Nephron (organoid): ENCODE measurements at regions not wholly inside any gene's neighbourhood (a gene's known extent, or its start where the extent isn't known, plus 50 kb on each side); places are given as distances from the start of the nearest gene placed in this dataset.
"Not testable (repeated sequence)": the region's sequence is repeated elsewhere in the genome, so short reads cannot be mapped to it uniquely, and the experiment has no call there.

Experiments used
- H3K27ac Mint-ChIP-seq, 3 experiments: 2 replicates each; pipeline ENCODE4 v1.8.0; 2020; ENCODE audit warnings: mixed read lengths in 3 of 3, mild to moderate bottlenecking in 2 of 3, moderate library complexity in 1 of 3
- H3K27me3 Mint-ChIP-seq: 2 replicates; pipeline ENCODE4 v1.8.0; 2021; ENCODE audit warnings: low read depth, mild to moderate bottlenecking, moderate library complexity, mixed read lengths
- H3K36me3 Mint-ChIP-seq: 2 replicates; pipeline ENCODE4 v1.8.0; 2020; ENCODE audit warnings: low read depth, mixed read lengths
- H3K4me1 Mint-ChIP-seq: 2 replicates; pipeline ENCODE4 v1.8.0; 2020; ENCODE audit warnings: mixed read lengths
- H3K4me3 Mint-ChIP-seq, 3 experiments: 2 replicates each; pipeline ENCODE4 v1.8.0; 2020; ENCODE audit warnings: mild to moderate bottlenecking in 3 of 3, mixed read lengths in 3 of 3, moderate library complexity in 2 of 3
- H3K9me3 Mint-ChIP-seq: 2 replicates; pipeline ENCODE4 v1.8.0; 2020; ENCODE audit warnings: mixed read lengths
- CTCF ChIP-seq, 3 experiments: fragments of 200-600 bp; sonication (generic); IDR thresholded peaks; one replicate each; pipeline ENCODE4 v1.5.0; 2021; ENCODE audit warnings: antibody characterized with exemption in 3 of 3; ENCODE audit not compliant: unreplicated experiment in 3 of 3

GRCh38 chr1:78325293-78325692 is 165.5 kb upstream of the PTGFR start:
- Mint-ChIP-seq H3K4me1 (no peaks in the 10 kb centered on the region), H3K4me3 (no peak overlapping the region), H3K36me3 (no peaks in the 10 kb centered on the region), H3K27ac (no peak overlapping the region), H3K27me3 (no peaks in the 10 kb centered on the region), H3K9me3 (no peaks in the 10 kb centered on the region)
- no peak for TF ChIP-seq CTCF (IDR thresholded peaks at IDR 0.05; ENCODE audit: unreplicated experiment in 3 of 3)

GRCh38 chr1:78329475-78329874 is 161.3 kb upstream of the PTGFR start:
- Mint-ChIP-seq H3K4me1 (peaks cover 9% of the 10 kb centered on the region), H3K27ac (no peak overlapping the region), H3K9me3 (no peaks in the 10 kb centered on the region), H3K4me3 (no peak overlapping the region), H3K36me3 (no peaks in the 10 kb centered on the region), H3K27me3 (peaks cover 6% of the 10 kb centered on the region)
- no peak for TF ChIP-seq CTCF (IDR thresholded peaks at IDR 0.05; ENCODE audit: unreplicated experiment in 3 of 3)

GRCh38 chr1:78331799-78332198 is 159.0 kb upstream of the PTGFR start:
- Mint-ChIP-seq H3K27ac (no peak overlapping the region), H3K9me3 (no peaks in the 10 kb centered on the region), H3K4me3 (no peak overlapping the region), H3K4me1 (peaks cover 9% of the 10 kb centered on the region), H3K27me3 (peaks cover 6% of the 10 kb centered on the region), H3K36me3 (no peaks in the 10 kb centered on the region)
- no peak for TF ChIP-seq CTCF (IDR thresholded peaks at IDR 0.05; ENCODE audit: unreplicated experiment in 3 of 3)

- Mint-ChIP-seq H3K27me3 (peaks cover 10% of the 10 kb centered on the region), H3K27ac (peak overlapping the region in 1 of 3 experiments; percentile 42), H3K9me3 (no peaks in the 10 kb centered on the region), H3K36me3 (no peaks in the 10 kb centered on the region), H3K4me1 (peaks cover 9% of the 10 kb centered on the region), H3K4me3 (no peak overlapping the region)
- peak; percentile 61 to 74 (median 72) for TF ChIP-seq CTCF (IDR thresholded peaks at IDR 0.05; ENCODE audit: unreplicated experiment in 3 of 3)
These were observed 157.3 kb upstream of the PTGFR start for GRCh38 chr1:78333502-78333901.

- no peaks in the 10 kb centered on the region for H3K36me3 Mint-ChIP-seq
- peaks cover 10% of the 10 kb centered on the region for H3K27me3 Mint-ChIP-seq
- H3K4me1 Mint-ChIP-seq = peaks cover 9% of the 10 kb centered on the region
- no peak overlapping the region for H3K4me3 Mint-ChIP-seq
- H3K9me3 Mint-ChIP-seq = no peaks in the 10 kb centered on the region
- TF ChIP-seq CTCF (IDR thresholded peaks at IDR 0.05; ENCODE audit: unreplicated experiment in 3 of 3) = no peak
- peak overlapping the region in 1 of 3 experiments; percentile 42 for H3K27ac Mint-ChIP-seq
These were observed 156.7 kb upstream of the PTGFR start for GRCh38 chr1:78334114-78334513.

- H3K27ac Mint-ChIP-seq = no peak overlapping the region
- TF ChIP-seq CTCF (IDR thresholded peaks at IDR 0.05; ENCODE audit: unreplicated experiment in 3 of 3) = no peak
- peaks cover 9% of the 10 kb centered on the region for H3K4me1 Mint-ChIP-seq
- H3K36me3 Mint-ChIP-seq = no peaks in the 10 kb centered on the region
- peaks cover 10% of the 10 kb centered on the region for H3K27me3 Mint-ChIP-seq
- no peak overlapping the region for H3K4me3 Mint-ChIP-seq
- H3K9me3 Mint-ChIP-seq = no peaks in the 10 kb centered on the region
These were observed 155.8 kb upstream of the PTGFR start for GRCh38 chr1:78334952-78335351.

GRCh38 chr1:78336751-78337150 is 154.0 kb upstream of the PTGFR start:
- not testable (repeated sequence) for H3K4me3 Mint-ChIP-seq, H3K4me1 Mint-ChIP-seq, H3K27ac Mint-ChIP-seq, H3K27me3 Mint-ChIP-seq, H3K36me3 Mint-ChIP-seq, H3K9me3 Mint-ChIP-seq
